Urothelium cell line (cell line): ENCODE measurements at regions not wholly inside any gene's neighbourhood (a gene's known extent, or its start where the extent isn't known, plus 50 kb on each side); places are given as distances from the start of the nearest gene placed in this dataset.
"Not testable (repeated sequence)": the region's sequence is repeated elsewhere in the genome, so short reads cannot be mapped to it uniquely, and the experiment has no call there.

Source experiments
- DNase-seq: peaks from one replicate; pipeline ENCODE4 v3.0.0; 2011; ENCODE audit warnings: low spot score, mixed read lengths
- FAIRE-seq: peaks from 2 replicates; lab custom pipeline; 2011; peaks lifted over from hg19 to GRCh38; lab: Jason Lieb, UNC

DNA sequence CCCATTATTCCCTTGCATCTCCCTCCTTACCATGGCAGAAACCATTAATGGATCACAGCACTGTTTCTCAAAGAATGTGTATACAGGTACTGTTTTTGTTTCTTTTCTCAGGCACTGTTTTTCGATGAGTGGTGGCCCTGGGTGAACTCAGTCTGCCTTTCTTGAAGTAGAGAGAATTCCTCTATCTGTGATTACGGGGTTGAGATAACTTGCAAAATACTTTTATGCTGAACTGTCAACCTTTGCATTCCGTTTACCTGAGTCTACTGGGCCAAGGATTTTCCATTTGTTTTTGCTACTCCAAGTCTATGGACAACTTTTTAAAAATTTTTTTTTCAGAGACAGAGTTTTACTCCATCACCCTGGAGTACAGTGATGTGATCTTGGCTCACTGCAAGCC is 82.7 kb upstream of the CLINT1 start:
- no peak for DNase-seq
- FAIRE-seq: no peak

DNA sequence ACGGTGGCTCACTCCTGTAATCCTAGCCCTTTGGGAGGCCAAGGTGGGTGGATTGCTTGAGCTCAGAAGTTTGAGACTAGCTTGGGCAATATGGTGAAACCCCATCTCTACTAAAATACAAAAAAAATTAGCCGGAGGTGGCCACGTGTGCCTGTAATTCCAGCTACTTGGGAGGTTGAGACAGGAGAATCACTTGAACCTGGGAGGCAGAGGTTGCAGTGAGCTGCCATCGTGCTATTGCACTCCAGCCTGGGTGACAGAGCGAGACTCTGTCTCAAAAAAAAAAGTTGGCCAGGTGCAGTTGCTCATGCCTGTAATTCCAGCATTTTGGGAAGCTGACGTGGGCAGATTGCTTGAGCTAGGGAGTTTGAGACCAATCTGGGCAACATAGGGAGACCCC is 79.2 kb upstream of the CLINT1 start:
- DNase-seq, FAIRE-seq: not testable (repeated sequence)

DNA sequence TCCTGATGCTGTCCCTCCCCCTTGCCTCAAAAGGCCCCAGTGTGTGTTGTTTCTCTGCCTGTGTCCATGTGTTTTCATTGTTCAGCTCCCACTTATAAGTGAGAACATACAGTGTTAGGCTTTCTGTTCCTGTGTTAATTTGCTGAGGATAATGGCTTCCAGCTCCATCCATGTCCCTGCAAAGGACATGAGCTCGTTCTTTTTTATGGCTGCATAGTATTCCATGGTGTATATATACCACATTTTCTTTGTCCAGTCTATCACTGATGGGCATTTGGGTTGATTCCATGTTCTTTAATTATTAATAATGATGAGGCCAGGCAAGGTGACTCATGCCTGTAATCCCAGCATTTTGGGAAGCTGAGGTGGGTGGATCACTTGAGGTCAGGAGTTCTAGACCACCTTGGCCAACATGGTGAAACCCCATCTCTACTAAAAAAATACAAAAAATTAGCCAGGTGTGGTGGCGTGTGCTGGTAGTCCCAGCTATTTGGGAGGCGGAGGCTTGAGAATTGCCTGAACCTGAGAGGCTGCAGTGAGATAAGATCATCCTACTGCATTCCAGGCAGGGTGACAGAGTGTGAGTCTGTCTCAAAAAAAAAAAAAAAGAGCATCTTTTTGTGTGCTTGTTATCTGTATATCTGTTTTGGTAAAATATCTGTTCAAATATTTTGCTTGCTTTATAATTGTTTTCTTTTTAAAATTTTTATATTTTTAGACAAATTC is 78.0 kb upstream of the CLINT1 start:
- FAIRE-seq: not testable (repeated sequence)

DNA sequence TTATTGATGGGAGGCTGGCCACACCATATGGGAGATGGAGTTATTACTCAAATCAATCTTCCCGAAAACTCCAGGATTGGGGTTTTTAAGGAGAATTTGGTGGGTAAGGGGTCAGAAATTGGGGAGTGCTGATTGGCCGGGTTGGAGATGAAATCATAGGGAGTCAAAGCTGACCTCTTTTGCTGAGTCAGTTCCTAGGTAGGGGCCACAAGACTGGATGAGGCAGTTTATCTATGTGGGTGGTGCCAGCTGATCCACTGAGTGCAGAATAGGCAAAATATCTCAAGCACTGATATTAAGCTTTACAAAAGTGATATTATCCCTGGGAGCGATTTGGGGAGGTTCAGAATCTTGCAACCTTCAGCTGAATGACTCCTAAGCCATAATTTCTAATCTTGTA is 75.7 kb upstream of the CLINT1 start:
- DNase-seq (no peak), FAIRE-seq (no peak)

More for the DNA sequence above, 78.0 kb upstream of the CLINT1 start:
- not testable (repeated sequence) for DNase-seq

DNA sequence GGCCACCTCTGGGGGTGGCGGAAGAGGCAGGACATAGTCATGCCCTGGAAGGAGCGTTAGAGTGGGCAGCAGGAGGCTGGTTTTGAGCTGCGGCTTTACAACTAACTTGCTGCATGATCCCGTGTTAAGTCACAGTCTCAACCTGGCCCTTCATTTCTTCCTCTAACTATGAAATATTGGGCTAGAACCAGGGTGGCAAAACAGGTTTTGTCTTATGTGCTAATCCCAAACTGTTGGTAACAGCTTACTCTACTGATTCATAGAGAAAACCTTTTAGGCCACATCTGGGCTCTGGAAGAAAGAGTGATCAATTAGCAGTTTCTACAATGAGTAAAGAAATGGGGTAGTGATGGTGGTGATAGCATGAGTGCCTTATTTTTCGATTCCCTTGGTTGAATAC is 74.1 kb upstream of the CLINT1 start:
- FAIRE-seq (no peak), DNase-seq (no peak)

DNA sequence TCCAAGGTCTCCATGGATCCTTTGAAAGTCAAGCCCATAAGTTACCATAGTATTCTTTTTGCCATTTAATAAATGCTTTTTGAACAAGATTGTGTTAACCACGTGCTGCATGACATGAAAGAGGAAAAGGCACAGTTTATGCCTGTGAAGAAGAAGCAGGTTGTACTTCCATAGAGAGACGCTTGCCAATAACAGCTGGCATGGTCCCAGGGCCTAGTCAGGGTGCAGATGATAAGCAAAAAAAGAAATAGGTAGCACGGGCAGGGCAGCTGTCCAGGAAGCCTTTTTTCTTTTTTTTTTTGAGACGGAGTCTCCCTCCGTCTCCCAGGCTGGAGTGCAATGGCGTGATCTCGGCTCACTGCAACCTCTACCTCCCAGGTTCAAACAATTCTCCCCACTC is 71.8 kb upstream of the CLINT1 start:
- no peak for DNase-seq

DNA sequence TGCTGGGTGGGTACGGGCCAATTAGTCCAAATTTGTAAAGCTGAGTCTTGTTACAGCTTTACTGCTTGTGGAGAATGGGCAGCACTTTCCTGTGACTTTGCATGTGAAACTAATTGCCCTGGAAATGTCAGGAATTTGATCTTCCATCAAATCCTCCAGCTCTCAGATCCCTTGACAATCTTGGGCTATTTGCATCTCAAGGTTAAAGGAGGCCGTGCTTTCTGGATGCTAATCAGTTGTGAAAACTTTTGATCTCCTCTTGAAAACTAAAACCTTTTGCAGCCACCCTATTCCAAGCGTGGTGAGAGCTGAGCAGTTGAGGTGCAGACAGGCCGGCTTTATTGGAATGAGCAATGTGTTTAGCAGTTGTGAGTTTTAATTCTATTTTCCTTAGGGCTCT is 68.0 kb upstream of the CLINT1 start:
- no peak for DNase-seq

More for the DNA sequence above, 71.8 kb upstream of the CLINT1 start:
- no peak for FAIRE-seq

DNA sequence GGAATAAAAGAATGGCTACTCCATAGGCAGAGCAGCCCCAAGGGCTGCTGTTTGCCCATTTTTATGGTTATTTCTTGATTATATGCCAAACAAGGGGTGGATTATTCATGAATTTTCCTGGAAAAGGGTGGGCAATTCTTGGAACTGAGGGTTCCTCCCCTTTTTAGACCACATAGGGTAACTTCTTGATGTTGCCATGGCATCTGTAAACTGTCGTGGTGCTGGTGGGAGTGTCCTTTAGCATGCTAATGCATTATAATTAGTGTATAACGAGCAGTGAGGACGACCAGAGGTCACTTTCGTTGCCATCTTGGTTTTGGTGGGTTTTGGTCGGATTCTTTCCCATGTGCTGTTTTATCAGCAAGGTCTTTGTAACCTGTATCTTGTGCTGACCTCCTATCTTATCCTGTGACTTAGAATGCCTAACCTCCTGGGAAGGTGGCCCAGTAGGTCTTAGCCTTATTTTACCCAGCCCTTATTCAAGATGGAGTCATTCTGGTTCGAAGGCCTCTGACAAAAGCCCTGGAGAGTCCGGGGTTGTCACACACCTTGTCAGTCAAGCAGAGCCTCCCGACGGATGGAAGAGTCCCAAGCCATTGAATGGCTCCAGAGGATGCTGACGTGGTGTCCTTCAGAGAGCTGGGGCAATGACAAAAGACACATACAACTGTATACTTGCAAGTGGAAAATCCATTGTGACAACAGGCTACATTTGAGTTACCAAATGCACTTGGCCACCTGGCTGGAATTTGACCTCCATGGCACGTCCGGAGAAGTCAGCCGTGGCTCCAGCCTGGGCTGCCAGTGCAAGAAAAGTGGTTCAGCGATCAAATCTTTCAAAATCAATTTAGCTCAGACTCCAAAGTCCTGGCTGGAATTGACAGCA is 67.1 kb upstream of the CLINT1 start:
- no peak for FAIRE-seq

More for the DNA sequence above, 68.0 kb upstream of the CLINT1 start:
- FAIRE-seq: no peak

DNA sequence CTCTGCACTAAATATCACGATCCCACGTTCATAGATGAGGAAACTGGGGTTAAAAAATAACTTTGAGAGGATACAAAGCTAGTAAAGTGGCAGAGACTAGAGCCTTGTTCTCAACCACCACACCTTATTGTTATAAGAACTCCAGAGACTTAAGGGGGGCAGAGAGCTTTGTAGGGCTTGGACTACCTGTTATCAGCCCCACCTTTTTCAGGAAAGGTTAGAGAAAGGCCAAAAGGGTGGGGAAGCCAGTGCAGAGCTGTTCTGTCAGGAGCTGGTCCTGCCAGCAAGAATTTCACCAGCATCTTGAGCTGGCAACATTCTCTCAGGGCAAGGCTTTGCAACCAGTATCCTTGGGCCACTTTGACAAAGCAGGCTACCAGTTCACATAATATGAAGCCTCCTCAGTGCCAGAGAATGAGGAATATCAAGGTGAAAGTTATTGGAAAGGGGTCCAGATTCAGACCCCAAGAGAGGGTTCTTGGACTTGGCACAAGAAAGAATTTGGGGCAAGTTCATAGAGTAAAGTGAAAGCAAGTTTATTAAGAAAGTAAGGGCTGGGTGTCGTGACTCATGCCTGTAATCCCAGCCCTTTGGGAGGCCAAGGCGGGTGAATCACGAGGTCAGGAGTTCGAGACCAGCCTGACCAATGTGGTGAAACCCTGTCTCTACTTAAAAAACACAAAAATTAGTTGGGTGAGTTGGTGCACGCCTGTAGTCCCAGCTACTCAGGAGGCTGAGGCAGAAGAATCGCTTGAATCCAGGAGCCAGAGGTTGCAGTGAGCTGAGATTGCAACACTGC is 66.2 kb upstream of the CLINT1 start:
- DNase-seq (no peak), FAIRE-seq (no peak)

More for the DNA sequence above, 67.1 kb upstream of the CLINT1 start:
- DNase-seq: no peak

DNA sequence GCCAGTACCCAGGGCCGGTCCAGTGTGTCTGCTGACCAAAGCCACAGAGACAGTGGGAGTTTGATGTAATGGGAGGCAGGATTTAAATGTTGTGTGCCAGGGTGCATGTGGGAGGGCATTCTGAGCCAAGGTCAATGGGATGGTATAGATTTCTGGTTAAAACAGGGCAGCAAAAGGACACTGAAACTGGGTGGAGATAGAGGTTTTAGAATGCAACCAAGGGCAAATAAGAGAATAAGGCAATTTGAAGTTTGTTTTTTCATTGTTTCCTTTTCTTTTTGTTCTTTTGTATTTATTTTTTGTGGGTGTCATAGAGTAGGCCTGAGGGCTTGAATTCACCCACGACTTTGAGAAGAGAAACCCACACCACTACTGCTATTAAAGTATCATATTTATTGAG is 65.5 kb upstream of the CLINT1 start:
- FAIRE-seq (no peak), DNase-seq (no peak)

DNA sequence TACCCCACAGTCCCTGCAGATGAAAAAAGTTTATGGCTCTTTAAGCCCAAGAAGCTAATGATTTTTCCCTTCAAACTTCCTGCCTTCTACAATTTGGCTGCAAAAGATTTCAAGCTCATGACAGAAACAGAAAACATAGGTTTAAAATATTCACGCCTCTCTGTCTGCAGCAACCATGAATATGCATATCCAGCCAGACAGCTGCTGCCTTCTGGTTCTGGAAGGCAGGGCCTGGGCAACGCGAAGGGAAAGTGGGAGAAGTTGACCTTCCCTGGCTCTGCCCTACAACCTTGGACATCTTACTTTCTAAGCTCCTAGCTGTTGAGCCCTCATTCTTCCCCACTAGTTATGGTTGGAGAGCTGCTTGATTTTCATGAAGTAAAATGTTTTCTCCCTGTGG is 64.8 kb upstream of the CLINT1 start:
- FAIRE-seq (no peak), DNase-seq (no peak)

DNA sequence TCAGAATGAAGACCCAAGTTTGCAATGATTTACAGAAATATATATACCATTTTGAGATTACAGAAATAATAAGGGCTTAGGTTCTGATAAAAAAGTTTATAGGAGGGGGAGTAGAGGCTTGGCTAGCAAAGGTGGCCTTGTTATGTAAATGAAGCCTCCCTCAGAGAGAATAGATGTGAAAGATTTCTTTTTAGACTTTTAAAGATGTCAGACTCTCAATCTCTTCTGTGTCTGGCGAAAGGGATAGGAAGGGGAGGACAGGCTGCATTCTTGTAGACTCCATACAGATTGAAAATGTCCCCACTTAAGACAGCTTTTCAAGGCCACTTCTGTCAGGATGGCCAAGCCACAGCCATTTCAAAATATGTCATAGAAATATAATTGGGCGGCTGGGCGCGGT is 63.1 kb upstream of the CLINT1 start:
- DNase-seq (no peak), FAIRE-seq (no peak)

DNA sequence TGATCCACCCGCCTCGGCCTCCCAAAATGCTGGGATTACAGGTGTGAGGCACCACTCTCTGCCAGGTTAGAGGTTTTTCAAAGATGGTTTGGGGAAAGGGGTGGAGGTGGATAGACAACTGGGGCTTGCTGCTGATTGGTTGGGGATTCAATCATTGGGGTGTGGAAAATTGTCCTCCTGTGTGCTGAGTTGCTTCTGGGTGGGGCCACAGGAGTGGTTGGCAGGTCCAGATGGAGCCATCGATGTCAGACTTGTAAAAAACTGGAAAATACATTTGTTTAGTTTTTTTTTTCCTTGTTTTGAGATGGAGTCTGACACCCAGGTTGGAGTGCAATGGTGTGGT is 61.9 kb upstream of the CLINT1 start:
- FAIRE-seq: no peak
- no peak for DNase-seq

DNA sequence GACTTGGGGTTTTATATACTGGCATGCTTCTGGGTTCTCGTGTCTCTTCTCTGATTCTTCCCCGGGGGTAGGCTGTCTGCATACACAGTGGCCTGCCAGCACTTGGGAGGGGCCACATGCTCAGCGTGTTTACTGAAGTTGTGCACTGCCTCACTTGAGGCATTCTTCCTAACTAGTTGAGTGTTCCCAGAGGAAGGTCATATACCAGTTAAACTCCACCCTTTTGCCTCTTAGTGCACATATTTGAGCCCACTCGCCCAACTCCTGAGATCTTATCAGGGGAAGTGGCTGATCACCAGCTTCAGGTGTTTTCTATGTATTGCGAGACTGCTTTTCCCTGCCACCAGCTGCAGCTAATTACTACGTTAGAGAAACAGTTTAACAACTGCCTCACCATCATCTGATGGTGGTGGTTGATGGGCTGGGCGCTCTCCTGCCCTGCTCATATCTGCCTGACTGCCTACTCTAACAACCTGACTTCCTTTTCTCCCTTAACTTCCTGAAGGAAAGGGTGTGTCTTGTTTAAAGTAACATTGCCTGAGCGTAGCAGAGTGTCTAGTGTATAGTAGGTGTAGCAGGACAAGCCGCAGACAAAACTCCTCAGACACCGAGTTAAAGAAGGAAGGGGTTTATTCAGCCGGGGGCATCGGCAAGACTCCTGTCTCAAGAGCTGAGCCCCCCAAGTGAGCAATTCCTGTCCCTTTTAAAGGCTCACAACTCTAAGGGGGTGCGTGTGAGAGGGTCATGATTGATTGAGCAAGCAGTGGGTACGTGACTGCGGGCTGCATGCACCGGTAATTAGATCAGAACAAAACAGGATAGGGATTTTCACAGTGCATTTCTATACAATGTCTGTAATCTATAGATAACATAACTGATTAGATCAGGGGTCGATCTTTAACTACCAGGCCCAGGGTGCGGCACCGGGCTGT is 60.1 kb upstream of the CLINT1 start:
- DNase-seq: no peak
- no peak for FAIRE-seq

DNA sequence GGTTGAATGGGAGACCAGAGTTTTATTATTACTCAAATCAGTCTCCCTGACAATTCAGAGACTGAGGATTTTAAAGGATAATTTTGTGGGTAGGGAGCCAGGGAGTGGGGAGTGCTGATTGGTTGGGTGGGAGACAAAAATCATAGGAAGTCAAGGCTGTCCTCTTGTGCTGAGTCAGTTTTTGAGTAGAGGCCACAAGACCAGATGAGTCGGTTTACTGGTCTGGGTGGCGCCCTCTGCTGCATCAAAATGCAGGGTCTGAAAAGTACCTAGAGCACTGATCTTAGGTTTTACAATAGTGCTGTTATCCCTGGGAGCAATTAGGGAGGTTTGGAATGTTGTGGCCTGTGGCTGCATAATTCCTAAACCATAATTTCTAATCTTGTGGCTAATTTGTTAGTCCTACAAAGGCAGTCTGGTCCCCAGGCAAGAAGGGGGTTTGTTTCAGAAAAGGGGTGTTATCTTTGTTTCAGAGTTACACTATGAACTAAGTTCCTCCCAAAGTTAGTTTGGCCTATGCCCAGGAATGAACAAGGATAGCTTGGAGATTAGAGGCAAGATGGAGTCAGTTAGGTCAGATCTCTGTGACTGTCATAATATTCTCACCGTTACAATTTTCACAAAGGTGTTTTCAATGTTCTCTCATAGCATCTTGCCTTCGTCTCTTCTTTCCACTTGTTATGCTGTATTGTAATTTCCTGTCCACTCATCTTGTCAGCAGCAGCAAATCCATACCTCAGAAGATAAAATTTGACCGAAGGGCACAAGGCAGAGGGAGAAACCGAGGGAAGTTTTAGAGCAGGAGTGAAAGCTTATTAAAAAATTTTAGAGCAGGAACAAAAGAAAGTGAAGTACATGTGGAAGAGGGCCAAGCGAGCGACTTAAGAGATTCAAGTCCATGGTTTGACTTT is 59.2 kb upstream of the CLINT1 start:
- FAIRE-seq (no peak), DNase-seq (peak; percentile 54)

DNA sequence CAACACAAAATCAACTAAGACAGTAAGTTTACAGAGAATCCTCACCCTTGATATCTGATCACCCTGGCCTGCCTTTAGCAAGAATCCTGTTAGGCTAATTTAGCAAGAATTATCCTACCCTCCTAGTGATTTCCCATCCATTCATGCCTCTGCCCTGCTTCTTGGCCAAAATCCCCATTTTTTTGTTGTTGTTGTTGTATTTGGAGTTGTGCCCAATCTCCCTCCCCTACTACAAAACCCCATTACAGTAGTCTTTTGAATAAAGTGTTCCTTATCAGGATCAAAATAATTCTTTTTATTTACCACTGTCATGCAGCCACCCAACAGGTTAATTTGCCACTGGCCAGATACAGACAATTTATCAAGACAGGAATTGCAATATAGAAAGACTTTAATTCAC is 58.5 kb upstream of the CLINT1 start:
- FAIRE-seq (no peak), DNase-seq (no peak)

DNA sequence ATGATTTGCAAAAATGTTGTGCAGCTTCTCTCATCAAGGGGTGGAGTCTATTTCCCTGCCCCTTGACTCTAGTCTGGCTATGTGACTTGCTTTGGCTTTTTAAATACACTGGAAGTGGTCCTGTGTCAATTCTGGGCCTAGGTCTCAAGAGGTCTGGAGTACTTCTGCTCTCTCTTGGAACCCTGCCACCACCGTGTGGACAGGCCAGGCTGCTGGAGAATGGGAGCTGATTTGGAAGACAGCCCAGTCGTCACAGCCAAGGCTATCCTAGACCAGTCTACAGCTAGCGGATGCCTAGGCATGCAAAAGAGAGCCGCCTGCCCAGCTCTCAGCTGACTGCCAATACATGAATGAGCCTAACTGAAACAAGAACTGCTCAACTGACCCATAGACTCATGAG is 56.7 kb upstream of the CLINT1 start:
- DNase-seq (no peak), FAIRE-seq (no peak)

DNA sequence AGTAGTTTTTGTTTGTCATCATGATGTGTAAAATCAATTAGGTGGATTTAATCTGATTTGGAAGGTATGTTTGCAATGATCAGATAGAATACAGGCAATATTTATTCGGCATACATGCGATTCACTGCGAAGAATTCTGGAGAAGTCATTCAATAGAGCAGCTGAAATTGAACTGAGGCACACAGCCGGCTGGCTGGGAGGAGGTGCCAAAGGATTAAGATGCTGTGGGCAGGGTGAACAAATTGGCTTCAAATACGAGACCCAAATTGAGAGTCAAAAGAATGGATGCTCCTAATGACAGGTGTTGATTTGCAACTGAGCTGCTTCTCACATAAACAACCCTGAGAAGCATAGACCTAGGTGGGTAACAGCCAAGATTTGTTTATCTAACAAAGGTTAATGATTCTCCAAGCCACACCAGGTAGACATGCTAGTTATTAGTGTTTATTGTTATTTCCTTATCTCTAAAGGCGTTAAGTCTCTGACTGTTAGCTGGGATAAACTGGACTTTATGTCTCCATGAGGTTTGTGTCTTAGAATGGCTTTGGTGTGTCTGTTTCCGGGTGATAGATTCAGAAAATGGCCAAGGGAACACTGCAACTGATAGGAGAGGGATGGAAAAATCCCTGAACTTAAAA is 55.3 kb upstream of the CLINT1 start:
- DNase-seq (no peak), FAIRE-seq (no peak)

DNA sequence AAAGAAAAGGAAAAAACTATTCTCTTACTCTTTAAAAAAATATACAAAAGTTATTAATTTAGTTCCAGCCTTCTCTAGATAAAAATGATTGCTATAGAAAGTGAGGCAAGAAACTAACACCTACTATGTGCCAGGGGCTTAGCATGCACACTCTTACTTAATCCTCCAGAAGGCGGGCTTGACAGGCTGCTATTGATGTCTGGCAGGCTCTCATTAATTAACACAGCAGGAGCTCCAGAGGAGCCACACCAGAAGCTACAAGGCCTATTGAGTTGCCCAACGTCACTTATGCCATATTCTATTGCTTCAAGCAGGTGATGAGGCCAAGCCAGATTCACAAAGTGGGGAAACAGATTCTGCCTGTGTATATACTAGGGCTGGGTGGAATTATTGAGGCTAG is 54.6 kb upstream of the CLINT1 start:
- DNase-seq (no peak), FAIRE-seq (no peak)
